ENCODE measurements at regions not wholly inside any gene's neighbourhood (a gene's known extent, or its start where the extent isn't known, plus 50 kb on each side); places are given as distances from the start of the nearest gene placed in this dataset.

DNA sequence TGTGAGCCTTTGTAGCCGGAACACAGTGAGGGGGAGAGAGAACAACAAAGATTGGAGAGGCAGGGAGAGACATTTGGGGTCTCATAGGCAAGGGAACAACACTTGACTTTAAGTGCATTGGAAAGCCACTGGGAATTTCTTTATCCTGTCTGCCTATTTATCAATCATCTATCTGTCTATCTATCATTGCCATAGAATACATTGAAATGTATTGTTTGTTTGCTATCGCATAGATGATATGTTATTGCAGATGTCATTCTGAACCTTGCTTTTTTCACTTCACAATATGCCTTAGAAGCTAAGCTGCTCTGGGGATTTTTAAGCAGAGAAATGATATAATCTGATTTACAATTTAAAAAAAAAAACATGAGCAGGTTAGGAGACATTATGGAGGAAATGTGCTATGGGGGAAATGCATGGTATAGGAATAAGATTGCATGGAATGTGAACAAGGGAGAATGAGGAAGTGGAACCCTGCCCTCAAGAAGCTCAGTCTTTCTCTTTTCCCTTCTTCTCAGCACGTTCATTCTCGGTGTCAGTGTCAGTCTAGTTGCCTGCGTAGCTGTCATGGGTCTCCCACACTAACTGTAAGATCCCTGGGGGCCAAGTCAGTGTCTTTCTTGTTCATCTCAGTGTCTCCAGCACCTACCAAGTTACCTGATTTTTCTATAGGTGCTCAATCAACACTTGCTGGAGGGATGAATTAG lies 158.7 kb upstream of the ARHGAP20 start:
- intact Hi-C loops (cut with DNase I; ENCODE audit: low total_unique reads) (no loop called here), in situ Hi-C loops (cut with MboI; ENCODE audit: low sequenced_read_pairs in 4 of 4) (no loop called here)
- Histone ChIP-seq H3K27ac (no peak overlapping the region), H3K27me3 (no peaks in the 10 kb centered on the region), H3K4me3 (no peak overlapping the region), H3K4me1 (no peaks in the 10 kb centered on the region), H3K36me3 (no peaks in the 10 kb centered on the region), H3K9me3 (no peaks in the 10 kb centered on the region)
- TF ChIP-seq, protein P1, sequence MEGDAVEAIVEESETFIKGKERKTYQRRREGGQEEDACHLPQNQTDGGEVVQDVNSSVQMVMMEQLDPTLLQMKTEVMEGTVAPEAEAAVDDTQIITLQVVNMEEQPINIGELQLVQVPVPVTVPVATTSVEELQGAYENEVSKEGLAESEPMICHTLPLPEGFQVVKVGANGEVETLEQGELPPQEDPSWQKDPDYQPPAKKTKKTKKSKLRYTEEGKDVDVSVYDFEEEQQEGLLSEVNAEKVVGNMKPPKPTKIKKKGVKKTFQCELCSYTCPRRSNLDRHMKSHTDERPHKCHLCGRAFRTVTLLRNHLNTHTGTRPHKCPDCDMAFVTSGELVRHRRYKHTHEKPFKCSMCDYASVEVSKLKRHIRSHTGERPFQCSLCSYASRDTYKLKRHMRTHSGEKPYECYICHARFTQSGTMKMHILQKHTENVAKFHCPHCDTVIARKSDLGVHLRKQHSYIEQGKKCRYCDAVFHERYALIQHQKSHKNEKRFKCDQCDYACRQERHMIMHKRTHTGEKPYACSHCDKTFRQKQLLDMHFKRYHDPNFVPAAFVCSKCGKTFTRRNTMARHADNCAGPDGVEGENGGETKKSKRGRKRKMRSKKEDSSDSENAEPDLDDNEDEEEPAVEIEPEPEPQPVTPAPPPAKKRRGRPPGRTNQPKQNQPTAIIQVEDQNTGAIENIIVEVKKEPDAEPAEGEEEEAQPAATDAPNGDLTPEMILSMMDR (IDR thresholded peaks at IDR 0.05 in 4 of 5, conservative IDR thresholded peaks at IDR 0.05 in 1 of 5), result no peak
- TF ChIP-seq POLR2A (IDR thresholded peaks at IDR 0.05), result no peak
- ATAC-seq (no peak), DNase-seq (no peak)

GRCh38 chr11:110867951-110868350 lies 155.7 kb upstream of the ARHGAP20 start:
- Histone ChIP-seq H3K27me3 (no peaks in the 10 kb centered on the region), H3K4me1 (no peaks in the 10 kb centered on the region), H3K9me3 (no peaks in the 10 kb centered on the region), H3K4me3 (no peak overlapping the region), H3K27ac (no peak overlapping the region), H3K36me3 (no peaks in the 10 kb centered on the region)
- no peak for TF ChIP-seq POLR2A (IDR thresholded peaks at IDR 0.05)
- TF ChIP-seq, protein P1 (IDR thresholded peaks at IDR 0.05 in 4 of 5, conservative IDR thresholded peaks at IDR 0.05 in 1 of 5), result no peak
- intact Hi-C loops (cut with DNase I; ENCODE audit: low total_unique reads) (no loop called here), in situ Hi-C loops (cut with MboI; ENCODE audit: low sequenced_read_pairs in 4 of 4) (no loop called here)
- DNase-seq (no peak), ATAC-seq (no peak)

DNA sequence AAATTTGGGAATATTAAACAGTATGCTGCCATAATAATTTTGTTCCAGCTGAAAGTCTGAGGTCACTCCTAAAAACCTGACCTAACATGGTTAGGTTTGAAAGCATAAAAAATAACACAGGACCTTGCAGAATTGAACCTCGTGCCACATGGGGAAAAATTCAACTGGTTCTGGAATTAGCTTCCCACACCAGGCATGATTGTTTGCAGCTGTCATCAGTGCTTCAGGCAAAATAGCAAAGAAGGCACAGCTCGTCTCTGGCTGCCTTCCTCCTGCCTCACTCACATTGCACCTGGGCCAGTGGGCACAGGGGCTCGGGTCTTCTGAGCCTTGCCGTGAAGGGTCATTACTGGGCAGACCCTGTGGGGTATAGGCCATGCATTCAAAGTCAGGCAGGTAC lies 153.8 kb upstream of the ARHGAP20 start:
- ATAC-seq (no peak), DNase-seq (no peak)
- intact Hi-C loops (cut with DNase I; ENCODE audit: low total_unique reads) (no loop called here), in situ Hi-C loops (cut with MboI; ENCODE audit: low sequenced_read_pairs in 4 of 4) (no loop called here)
- Histone ChIP-seq H3K27ac (no peak overlapping the region), H3K9me3 (no peaks in the 10 kb centered on the region), H3K4me3 (no peak overlapping the region), H3K36me3 (no peaks in the 10 kb centered on the region), H3K4me1 (no peaks in the 10 kb centered on the region), H3K27me3 (no peaks in the 10 kb centered on the region)
- TF ChIP-seq POLR2A (IDR thresholded peaks at IDR 0.05), result no peak
- TF ChIP-seq, protein P1 (IDR thresholded peaks at IDR 0.05 in 4 of 5, conservative IDR thresholded peaks at IDR 0.05 in 1 of 5), result no peak

DNA sequence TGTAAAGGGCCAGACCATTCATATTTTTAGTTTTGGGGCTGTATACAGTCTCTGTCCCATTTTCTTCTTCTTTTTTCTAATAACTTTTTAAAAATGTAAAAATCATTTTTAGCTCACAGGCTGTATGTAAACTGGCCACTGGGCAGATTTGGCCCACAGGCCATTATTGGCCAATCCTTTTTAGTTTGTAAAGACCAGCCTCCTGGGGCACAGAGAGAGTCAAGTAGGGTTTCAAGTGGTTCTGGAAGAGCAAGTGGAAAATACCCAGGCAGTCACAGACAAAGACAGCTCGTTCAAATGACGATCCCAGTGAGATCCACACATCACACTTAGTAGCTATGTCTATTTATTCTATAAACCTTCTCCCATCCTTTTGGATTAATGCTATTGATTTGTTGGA lies 150.2 kb upstream of the ARHGAP20 start:
- Histone ChIP-seq H3K4me1 (no peaks in the 10 kb centered on the region), H3K27ac (no peak overlapping the region), H3K27me3 (no peaks in the 10 kb centered on the region), H3K9me3 (no peaks in the 10 kb centered on the region), H3K4me3 (no peak overlapping the region), H3K36me3 (no peaks in the 10 kb centered on the region)
- ATAC-seq (no peak), DNase-seq (no peak)
- TF ChIP-seq, protein P1 (IDR thresholded peaks at IDR 0.05 in 4 of 5, conservative IDR thresholded peaks at IDR 0.05 in 1 of 5), result no peak
- no peak for TF ChIP-seq POLR2A (IDR thresholded peaks at IDR 0.05)
- intact Hi-C loops (cut with DNase I; ENCODE audit: low total_unique reads) (no loop called here), in situ Hi-C loops (cut with MboI; ENCODE audit: low sequenced_read_pairs in 4 of 4) (no loop called here)

GRCh38 chr11:110860461-110860860 lies 148.2 kb upstream of the ARHGAP20 start:
- DNase-seq, result no peak
- H3K27me3 ChIP-seq, result no peaks in the 10 kb centered on the region
- H3K36me3 ChIP-seq, result no peaks in the 10 kb centered on the region
- in situ Hi-C loops (cut with MboI; ENCODE audit: low sequenced_read_pairs in 4 of 4), result no loop called here
- no peaks in the 10 kb centered on the region for H3K9me3 ChIP-seq
- H3K27ac ChIP-seq, result no peak overlapping the region
- H3K4me1 ChIP-seq, result no peaks in the 10 kb centered on the region
- H3K4me3 ChIP-seq, result no peak overlapping the region
- TF ChIP-seq, protein P1 (IDR thresholded peaks at IDR 0.05 in 4 of 5, conservative IDR thresholded peaks at IDR 0.05 in 1 of 5), result no peak
- no peak for TF ChIP-seq POLR2A (IDR thresholded peaks at IDR 0.05)
- no peak for ATAC-seq
- intact Hi-C loops (cut with DNase I; ENCODE audit: low total_unique reads), result no loop called here
